ENCODE measurements at regions not wholly inside any gene's neighbourhood (a gene's known extent, or its start where the extent isn't known, plus 50 kb on each side); places are given as distances from the start of the nearest gene placed in this dataset.

DNA sequence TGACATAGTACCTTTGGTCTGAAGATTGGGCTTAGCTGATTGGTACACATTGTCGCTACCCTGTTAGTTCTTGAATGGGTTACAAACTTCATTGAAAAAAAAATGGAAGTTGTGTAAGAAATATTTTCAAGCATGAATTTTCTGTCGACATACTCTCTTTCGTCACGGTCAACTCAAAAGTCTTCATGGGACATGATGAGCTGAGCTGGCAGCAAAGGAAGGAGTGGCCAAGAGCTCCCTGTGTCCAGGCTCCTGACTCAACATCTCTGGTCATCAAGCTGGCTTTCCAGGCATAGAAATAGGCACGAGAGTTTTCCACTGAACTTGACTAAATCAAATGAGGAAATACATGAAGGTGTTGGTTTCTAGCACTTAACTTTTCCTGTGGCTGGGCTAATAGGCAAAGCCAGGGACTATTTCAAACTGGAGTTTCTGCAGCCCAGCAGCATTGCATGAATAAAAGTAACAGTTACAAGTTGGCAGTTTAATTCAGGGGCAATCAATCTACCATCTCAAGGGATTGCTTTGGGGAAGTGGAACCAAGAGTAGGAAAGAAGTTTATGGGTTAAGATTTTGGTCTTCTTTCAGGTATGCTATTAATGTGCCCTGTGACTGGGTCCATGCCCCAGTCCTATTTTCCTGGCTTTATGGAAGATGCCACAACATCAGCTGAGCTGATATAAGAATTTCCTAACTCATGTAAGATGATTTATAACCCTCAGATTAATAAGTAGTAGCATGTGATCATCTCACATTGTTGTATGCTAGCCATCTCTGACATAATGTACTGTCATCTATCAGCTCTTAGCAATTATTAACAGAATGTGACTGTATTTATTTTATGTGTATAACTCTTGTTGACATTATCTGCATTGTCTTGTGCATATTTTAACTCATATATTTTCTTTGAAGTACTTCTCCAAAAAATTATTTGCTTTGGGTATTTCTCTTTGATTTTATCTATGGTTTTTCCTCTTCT, 385.8 kb downstream of the DLEU7 start:
- TF ChIP-seq Cebpa-rat (IDR thresholded peaks at IDR 0.05): no peak
- no peaks in the 10 kb centered on the region for H3K27me3 ChIP-seq
- H3K4me2 ChIP-seq: peak overlapping the region; percentile 25
- H3K9ac ChIP-seq: no peak overlapping the region
- no peaks in the 10 kb centered on the region for H3K9me3 ChIP-seq
- no peak overlapping the region for H3K4me3 ChIP-seq
- no peaks in the 10 kb centered on the region for H3K36me3 ChIP-seq
- H3K4me1 ChIP-seq: peaks cover 11% of the 10 kb centered on the region
- no peaks in the 10 kb centered on the region for H4K20me1 ChIP-seq
- H3K27ac ChIP-seq: no peak overlapping the region

DNA sequence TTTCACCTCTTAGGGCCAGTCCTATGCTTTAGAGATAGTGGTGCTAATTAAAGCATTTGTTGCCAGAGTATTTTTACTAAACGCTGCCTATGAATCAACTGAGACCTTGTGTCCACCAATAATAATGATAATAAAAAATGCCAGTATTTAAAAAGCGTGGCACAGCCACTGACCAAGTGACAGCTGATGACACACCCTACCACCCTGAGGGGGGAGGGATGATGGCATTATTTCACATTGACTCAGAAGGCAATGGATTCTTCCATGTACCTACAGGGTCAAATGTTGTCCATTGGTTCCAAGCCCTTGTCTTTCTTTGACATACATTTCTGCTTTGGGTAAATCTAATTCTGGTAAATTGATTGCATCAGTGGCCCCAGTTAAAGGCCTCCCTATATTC, 384.4 kb downstream of the DLEU7 start:
- no peak overlapping the region for H3K27ac ChIP-seq
- peaks cover 11% of the 10 kb centered on the region for H3K4me1 ChIP-seq
- H3K36me3 ChIP-seq: no peaks in the 10 kb centered on the region
- H3K4me3 ChIP-seq: no peak overlapping the region
- H3K4me2 ChIP-seq: no peak overlapping the region
- H3K9ac ChIP-seq: no peak overlapping the region
- TF ChIP-seq Cebpa-rat (IDR thresholded peaks at IDR 0.05): no peak
- H3K27me3 ChIP-seq: no peaks in the 10 kb centered on the region
- H3K9me3 ChIP-seq: no peaks in the 10 kb centered on the region
- no peaks in the 10 kb centered on the region for H4K20me1 ChIP-seq

- Histone ChIP-seq H4K20me1 (no peaks in the 10 kb centered on the region), H3K9ac (no peak overlapping the region), H3K36me3 (no peaks in the 10 kb centered on the region), H3K4me3 (no peak overlapping the region), H3K4me2 (no peak overlapping the region), H3K27me3 (no peaks in the 10 kb centered on the region), H3K27ac (no peak overlapping the region), H3K4me1 (peaks cover 11% of the 10 kb centered on the region), H3K9me3 (no peaks in the 10 kb centered on the region)
- TF ChIP-seq Cebpa-rat (IDR thresholded peaks at IDR 0.05): no peak
Measured at GRCh38 chr13:50459658-50460057, 383.8 kb downstream of the DLEU7 start.

- H3K9me3 ChIP-seq: no peaks in the 10 kb centered on the region
- H3K36me3 ChIP-seq: no peaks in the 10 kb centered on the region
- no peak overlapping the region for H3K4me3 ChIP-seq
- no peak overlapping the region for H3K27ac ChIP-seq
- H4K20me1 ChIP-seq: no peaks in the 10 kb centered on the region
- H3K9ac ChIP-seq: no peak overlapping the region
- peaks cover 17% of the 10 kb centered on the region for H3K4me1 ChIP-seq
- H3K27me3 ChIP-seq: no peaks in the 10 kb centered on the region
- H3K4me2 ChIP-seq: no peak overlapping the region
- TF ChIP-seq Cebpa-rat (IDR thresholded peaks at IDR 0.05): no peak
Measured at GRCh38 chr13:50460358-50460757, 383.1 kb downstream of the DLEU7 start.

DNA sequence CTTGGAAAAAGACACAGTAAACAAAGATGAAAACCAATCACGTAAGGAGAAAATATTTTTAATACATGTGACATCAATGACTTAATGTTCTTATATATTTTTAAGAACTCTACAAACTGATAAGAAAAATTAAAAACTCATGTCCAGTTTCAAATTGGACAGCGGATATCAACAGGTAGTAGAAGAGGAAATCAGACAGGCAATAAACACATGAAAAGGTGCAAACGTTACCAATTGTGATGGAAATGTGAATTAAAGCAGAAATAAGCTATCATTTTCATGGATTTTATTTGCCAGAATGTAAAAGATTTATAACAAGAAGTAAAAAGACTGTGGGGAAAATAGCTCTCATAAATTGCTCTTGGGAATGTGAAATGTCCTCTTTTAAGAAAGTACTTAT, 382.3 kb downstream of the DLEU7 start:
- no peaks in the 10 kb centered on the region for H3K36me3 ChIP-seq
- no peak overlapping the region for H3K4me2 ChIP-seq
- no peak overlapping the region for H3K4me3 ChIP-seq
- H3K9me3 ChIP-seq: no peaks in the 10 kb centered on the region
- no peaks in the 10 kb centered on the region for H3K27me3 ChIP-seq
- no peak overlapping the region for H3K9ac ChIP-seq
- no peak overlapping the region for H3K27ac ChIP-seq
- no peaks in the 10 kb centered on the region for H4K20me1 ChIP-seq
- H3K4me1 ChIP-seq: peaks cover 19% of the 10 kb centered on the region
- TF ChIP-seq Cebpa-rat (IDR thresholded peaks at IDR 0.05): no peak

- TF ChIP-seq Cebpa-rat (IDR thresholded peaks at IDR 0.05): no peak
- Histone ChIP-seq H3K9me3 (no peaks in the 10 kb centered on the region), H3K36me3 (no peaks in the 10 kb centered on the region), H3K9ac (no peak overlapping the region), H4K20me1 (no peaks in the 10 kb centered on the region), H3K4me1 (peaks cover 8% of the 10 kb centered on the region), H3K27ac (no peak overlapping the region), H3K4me3 (no peak overlapping the region), H3K4me2 (no peak overlapping the region), H3K27me3 (no peaks in the 10 kb centered on the region)
Measured at GRCh38 chr13:50463719-50464118, 379.8 kb downstream of the DLEU7 start.

GRCh38 chr13:50464349-50465251, 378.9 kb downstream of the DLEU7 start:
- TF ChIP-seq Cebpa-rat (IDR thresholded peaks at IDR 0.05): no peak
- no peaks in the 10 kb centered on the region for H3K9me3 ChIP-seq
- H3K4me2 ChIP-seq: peak overlapping the region; percentile 42
- no peak overlapping the region for H3K4me3 ChIP-seq
- peaks cover 8% of the 10 kb centered on the region for H3K4me1 ChIP-seq
- H3K9ac ChIP-seq: no peak overlapping the region
- H4K20me1 ChIP-seq: no peaks in the 10 kb centered on the region
- no peak overlapping the region for H3K27ac ChIP-seq
- H3K36me3 ChIP-seq: no peaks in the 10 kb centered on the region
- no peaks in the 10 kb centered on the region for H3K27me3 ChIP-seq

- no peaks in the 10 kb centered on the region for H4K20me1 ChIP-seq
- no peak overlapping the region for H3K4me3 ChIP-seq
- no peak overlapping the region for H3K27ac ChIP-seq
- H3K27me3 ChIP-seq: no peaks in the 10 kb centered on the region
- no peaks in the 10 kb centered on the region for H3K36me3 ChIP-seq
- TF ChIP-seq Cebpa-rat (IDR thresholded peaks at IDR 0.05): no peak
- peaks cover 8% of the 10 kb centered on the region for H3K4me1 ChIP-seq
- H3K4me2 ChIP-seq: no peak overlapping the region
- H3K9me3 ChIP-seq: no peaks in the 10 kb centered on the region
- H3K9ac ChIP-seq: no peak overlapping the region
Measured at GRCh38 chr13:50466456-50466855, 377.0 kb downstream of the DLEU7 start.

DNA sequence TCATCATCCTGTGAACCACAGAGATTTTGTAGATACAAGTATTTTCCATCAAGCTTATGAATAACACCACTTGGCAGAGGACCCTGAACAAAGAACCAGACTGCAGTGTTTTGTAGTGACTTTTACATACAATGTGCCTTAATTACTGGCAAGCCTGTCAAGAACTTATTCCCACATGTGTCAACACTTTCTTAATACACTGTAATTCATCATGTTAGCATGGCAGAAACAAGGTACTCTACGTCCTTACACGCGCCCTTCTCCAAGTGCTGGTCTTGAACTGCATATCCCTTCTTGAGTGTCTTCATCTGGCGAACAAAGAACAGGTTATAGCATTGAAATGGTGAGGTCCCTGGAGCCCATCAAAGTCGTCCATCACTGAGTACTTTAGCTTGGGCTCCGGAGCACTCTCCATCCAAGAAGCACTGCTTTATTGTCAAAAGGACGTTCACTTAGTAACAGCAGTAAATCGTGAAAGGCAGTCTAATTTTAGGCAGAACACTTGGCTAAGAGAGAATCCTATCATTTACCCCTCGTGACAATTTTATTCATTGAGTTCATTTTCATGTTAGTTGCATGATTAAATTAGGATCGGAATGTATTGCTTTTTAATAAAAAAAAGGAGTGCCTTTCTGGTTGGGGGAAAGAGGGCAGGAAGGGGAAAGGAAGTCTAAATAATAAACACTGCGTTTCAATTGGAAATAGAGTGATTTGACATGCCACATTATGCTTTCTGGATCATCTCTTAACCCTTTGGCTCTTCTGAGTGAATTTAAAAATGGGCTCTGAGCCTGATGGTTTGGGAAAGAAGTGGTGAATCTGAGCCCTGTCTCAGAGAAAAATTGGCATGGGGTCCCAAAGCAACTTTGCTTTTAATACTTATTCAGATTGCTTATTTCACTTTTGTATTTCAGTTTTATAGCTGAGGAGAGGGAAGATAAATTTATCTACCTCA, 376.1 kb downstream of the DLEU7 start:
- H3K27ac ChIP-seq: no peak overlapping the region
- peaks cover 8% of the 10 kb centered on the region for H3K4me1 ChIP-seq
- H3K9ac ChIP-seq: no peak overlapping the region
- no peak for TF ChIP-seq Cebpa-rat (IDR thresholded peaks at IDR 0.05)
- no peaks in the 10 kb centered on the region for H3K36me3 ChIP-seq
- H4K20me1 ChIP-seq: no peaks in the 10 kb centered on the region
- no peak overlapping the region for H3K4me3 ChIP-seq
- H3K27me3 ChIP-seq: no peaks in the 10 kb centered on the region
- H3K9me3 ChIP-seq: no peaks in the 10 kb centered on the region
- no peak overlapping the region for H3K4me2 ChIP-seq

Data from BLaER1 (cell line).